ENCODE measurements at regions not wholly inside any gene's neighbourhood (a gene's known extent, or its start where the extent isn't known, plus 50 kb on each side); places are given as distances from the start of the nearest gene placed in this dataset.

- no peak for TF ChIP-seq YY1 (IDR thresholded peaks at IDR 0.05; ENCODE audit: insufficient read depth, insufficient read length)
- TF ChIP-seq SUZ12 (IDR thresholded peaks at IDR 0.05; ENCODE audit: extremely low read depth, insufficient read depth, insufficient read length) = no peak
Observed at GRCh38 chr16:6496996-6497395, 835.6 kb upstream of the RBFOX1 start.
